ENCODE measurements at regions not wholly inside any gene's neighbourhood (a gene's known extent, or its start where the extent isn't known, plus 50 kb on each side); places are given as distances from the start of the nearest gene placed in this dataset.

DNA sequence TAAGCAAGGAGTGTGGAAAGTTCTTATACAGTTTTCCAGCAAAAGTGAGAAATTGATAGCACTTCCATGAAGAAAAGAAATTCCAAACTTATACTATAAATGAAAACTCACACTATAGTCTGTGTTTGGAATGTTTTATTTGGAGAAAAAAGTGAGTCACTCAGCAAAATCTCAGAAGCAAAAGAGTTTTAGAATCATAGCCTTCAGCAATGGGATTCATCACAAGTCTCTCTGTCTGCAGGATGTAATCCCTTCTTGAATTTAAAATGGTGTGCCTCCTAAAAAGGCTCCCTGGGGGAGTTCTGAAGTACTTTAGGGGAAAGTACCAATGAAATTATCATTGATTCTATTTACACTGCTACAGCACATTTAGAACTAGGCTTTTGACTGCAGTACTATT is 756.4 kb downstream of the XPNPEP1 start:
- ATAC-seq (ENCODE audit: low read depth) = no peak
- ChIA-PET POLR2A (no interaction called here), CTCF (no interaction called here)
- Mint-ChIP-seq H3K9me3 (peaks cover 6% of the 10 kb centered on the region), H3K4me1 (no peaks in the 10 kb centered on the region), H3K27me3 (no peaks in the 10 kb centered on the region), H3K36me3 (ENCODE audit: low read depth) (no peaks in the 10 kb centered on the region), H3K4me3 (no peak overlapping the region), H3K27ac (no peak overlapping the region)
- intact Hi-C loops (cut with micrococcal nuclease) = no loop called here
- TF ChIP-seq, protein P1, sequence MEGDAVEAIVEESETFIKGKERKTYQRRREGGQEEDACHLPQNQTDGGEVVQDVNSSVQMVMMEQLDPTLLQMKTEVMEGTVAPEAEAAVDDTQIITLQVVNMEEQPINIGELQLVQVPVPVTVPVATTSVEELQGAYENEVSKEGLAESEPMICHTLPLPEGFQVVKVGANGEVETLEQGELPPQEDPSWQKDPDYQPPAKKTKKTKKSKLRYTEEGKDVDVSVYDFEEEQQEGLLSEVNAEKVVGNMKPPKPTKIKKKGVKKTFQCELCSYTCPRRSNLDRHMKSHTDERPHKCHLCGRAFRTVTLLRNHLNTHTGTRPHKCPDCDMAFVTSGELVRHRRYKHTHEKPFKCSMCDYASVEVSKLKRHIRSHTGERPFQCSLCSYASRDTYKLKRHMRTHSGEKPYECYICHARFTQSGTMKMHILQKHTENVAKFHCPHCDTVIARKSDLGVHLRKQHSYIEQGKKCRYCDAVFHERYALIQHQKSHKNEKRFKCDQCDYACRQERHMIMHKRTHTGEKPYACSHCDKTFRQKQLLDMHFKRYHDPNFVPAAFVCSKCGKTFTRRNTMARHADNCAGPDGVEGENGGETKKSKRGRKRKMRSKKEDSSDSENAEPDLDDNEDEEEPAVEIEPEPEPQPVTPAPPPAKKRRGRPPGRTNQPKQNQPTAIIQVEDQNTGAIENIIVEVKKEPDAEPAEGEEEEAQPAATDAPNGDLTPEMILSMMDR (IDR thresholded peaks at IDR 0.05) = no peak
- no peak for DNase-seq

DNA sequence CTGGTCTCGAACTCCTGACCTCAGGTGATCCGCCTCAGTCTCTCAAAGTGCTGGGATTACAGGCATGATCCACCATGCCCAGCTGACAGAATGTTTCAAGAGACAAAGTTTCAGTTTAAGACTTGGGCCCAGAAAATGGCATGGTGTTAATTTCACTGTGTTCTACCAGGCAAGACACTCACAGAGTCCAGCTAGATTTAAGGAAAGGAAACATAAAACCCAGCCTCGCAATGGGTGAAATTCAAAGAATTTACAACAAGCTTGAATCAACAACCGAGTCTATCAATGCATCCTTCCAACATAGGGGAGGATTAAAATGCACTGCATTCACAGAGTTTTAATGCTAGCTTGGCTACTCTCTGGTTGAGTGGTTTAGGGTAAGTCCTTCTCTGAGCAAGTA is 764.0 kb downstream of the XPNPEP1 start:
- CTCF ChIA-PET = no interaction called here
- H3K4me1 Mint-ChIP-seq = no peaks in the 10 kb centered on the region
- no peaks in the 10 kb centered on the region for H3K27me3 Mint-ChIP-seq
- ATAC-seq (ENCODE audit: low read depth) = no peak
- POLR2A ChIA-PET = no interaction called here
- H3K27ac Mint-ChIP-seq = no peak overlapping the region
- no peak overlapping the region for H3K4me3 Mint-ChIP-seq
- TF ChIP-seq, protein P1 (IDR thresholded peaks at IDR 0.05) = no peak
- intact Hi-C loops (cut with micrococcal nuclease) = no loop called here
- peaks cover 7% of the 10 kb centered on the region for H3K9me3 Mint-ChIP-seq
- no peaks in the 10 kb centered on the region for H3K36me3 Mint-ChIP-seq (ENCODE audit: low read depth)
- DNase-seq = no peak

DNA sequence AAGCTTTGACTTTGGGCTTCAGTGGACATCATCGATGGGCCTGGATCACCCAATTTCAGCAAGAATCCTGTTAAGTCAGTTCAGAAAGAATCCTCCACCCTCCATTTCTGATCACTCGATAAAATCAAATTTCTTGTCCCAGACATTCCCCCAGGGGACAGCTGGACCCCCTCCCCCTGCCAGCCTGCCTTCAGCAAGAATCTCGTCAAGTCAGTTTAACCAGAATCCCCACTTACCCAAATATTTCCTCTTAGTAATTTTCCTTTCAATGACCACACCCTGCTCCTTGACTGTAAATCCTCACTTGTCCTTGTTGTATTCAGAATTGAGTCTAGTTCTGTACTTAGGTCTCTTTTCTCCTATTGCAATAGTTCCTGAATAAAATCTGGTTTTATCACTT is 766.9 kb downstream of the XPNPEP1 start:
- ATAC-seq (ENCODE audit: low read depth) (no peak), DNase-seq (no peak)
- Mint-ChIP-seq H3K4me1 (no peaks in the 10 kb centered on the region), H3K9me3 (peaks cover 15% of the 10 kb centered on the region), H3K27me3 (no peaks in the 10 kb centered on the region), H3K27ac (no peak overlapping the region), H3K4me3 (no peak overlapping the region), H3K36me3 (ENCODE audit: low read depth) (no peaks in the 10 kb centered on the region)
- intact Hi-C loops (cut with micrococcal nuclease) = no loop called here
- ChIA-PET POLR2A (no interaction called here), CTCF (no interaction called here)
- TF ChIP-seq, protein P1 (IDR thresholded peaks at IDR 0.05) = no peak

DNA sequence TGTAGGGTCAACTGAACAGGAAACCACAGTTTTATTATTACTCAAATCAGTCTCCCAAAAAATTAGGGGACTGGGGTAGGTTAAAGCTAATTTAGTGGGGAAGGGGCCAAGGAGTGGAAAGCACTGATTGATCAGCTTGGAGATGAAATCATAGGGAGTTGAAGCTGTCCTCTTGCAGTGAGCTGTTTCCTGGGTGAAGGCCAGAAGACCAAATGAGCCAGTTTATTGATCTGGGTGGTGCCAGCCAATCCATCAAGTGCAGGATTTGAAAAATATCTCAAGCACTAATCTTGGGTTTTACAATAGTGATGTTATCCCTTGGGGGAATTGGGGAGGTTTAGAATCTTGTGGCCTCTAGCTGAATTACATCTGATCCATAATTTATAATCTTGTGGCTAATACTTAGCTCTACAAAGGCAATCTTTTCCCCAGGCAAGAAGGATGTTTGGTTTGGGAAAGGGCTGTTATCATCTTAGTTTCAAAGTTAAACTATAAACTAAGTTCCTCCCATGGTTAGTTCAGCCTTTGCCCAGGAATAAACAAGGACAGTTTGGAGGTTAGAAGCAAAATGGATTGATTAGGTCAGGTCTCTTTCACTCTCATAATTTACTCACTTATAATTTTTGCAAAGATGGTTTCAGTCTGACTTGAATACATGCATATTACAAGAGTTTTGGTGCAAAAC is 773.5 kb downstream of the XPNPEP1 start:
- intact Hi-C loops (cut with micrococcal nuclease) = no loop called here
- no peaks in the 10 kb centered on the region for H3K36me3 Mint-ChIP-seq (ENCODE audit: low read depth)
- TF ChIP-seq, protein P1 (IDR thresholded peaks at IDR 0.05) = no peak

DNA sequence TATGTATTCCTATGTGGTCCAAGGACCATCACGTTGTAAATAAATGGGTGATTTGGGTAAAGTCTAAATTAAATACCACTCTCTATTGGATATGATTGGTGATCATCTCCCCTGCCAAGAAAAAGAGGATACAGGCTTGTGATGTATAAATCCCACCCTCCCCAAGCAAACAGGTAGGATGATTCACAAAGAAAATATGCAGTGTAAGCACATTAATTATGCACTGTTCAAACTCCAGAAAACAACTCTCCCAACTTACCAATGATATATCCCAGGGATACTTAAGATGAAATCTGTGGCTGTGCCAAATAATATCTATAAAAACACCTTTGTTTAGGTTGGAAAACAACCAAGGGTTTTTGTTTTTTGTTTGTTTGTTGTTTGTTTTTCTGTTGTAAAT is 795.9 kb downstream of the XPNPEP1 start:
- DNase-seq (no peak), ATAC-seq (ENCODE audit: low read depth) (no peak)
- H3K27me3 Mint-ChIP-seq = no peaks in the 10 kb centered on the region
- TF ChIP-seq, protein P1 (IDR thresholded peaks at IDR 0.05) = no peak
- H3K4me1 Mint-ChIP-seq = no peaks in the 10 kb centered on the region
- peaks cover 1% of the 10 kb centered on the region for H3K9me3 Mint-ChIP-seq
- ChIA-PET POLR2A (no interaction called here), CTCF (no interaction called here)
- no peak overlapping the region for H3K27ac Mint-ChIP-seq
- H3K36me3 Mint-ChIP-seq (ENCODE audit: low read depth) = no peaks in the 10 kb centered on the region
- no peak overlapping the region for H3K4me3 Mint-ChIP-seq
- intact Hi-C loops (cut with micrococcal nuclease) = no loop called here

More for the DNA sequence above, 773.5 kb downstream of the XPNPEP1 start:
- ChIA-PET CTCF (no interaction called here), POLR2A (no interaction called here)
- Mint-ChIP-seq H3K4me3 (no peak overlapping the region), H3K27me3 (no peaks in the 10 kb centered on the region), H3K4me1 (no peaks in the 10 kb centered on the region), H3K9me3 (peaks cover 12% of the 10 kb centered on the region), H3K27ac (no peak overlapping the region)
- no peak for DNase-seq
- no peak for ATAC-seq (ENCODE audit: low read depth)
